ENCODE measurements at regions not wholly inside any gene's neighbourhood (a gene's known extent, or its start where the extent isn't known, plus 50 kb on each side); places are given as distances from the start of the nearest gene placed in this dataset.

- Histone ChIP-seq H3K27ac (ENCODE audit: low read depth, low read length) (no peak overlapping the region), H4K20me1 (ENCODE audit: low read depth, low read length) (no peaks in the 10 kb centered on the region), H3K36me3 (ENCODE audit: low read length) (no peaks in the 10 kb centered on the region), H2AFZ (ENCODE audit: low read depth, low read length, severe bottlenecking) (no peak overlapping the region), H3K4me2 (ENCODE audit: low read depth, low read length, poor library complexity, severe bottlenecking) (no peak overlapping the region), H3K27me3 (ENCODE audit: low read length) (no peaks in the 10 kb centered on the region), H3K79me2 (ENCODE audit: insufficient read depth, low read length) (no peaks in the 10 kb centered on the region), H3K9ac (ENCODE audit: low read length) (no peak overlapping the region), H3K4me3 (ENCODE audit: insufficient read depth, low read length, poor library complexity, severe bottlenecking) (no peak overlapping the region), H3K9me2 (replicated peaks; ENCODE audit: insufficient read depth, low read length) (no peaks in the 10 kb centered on the region), H3K9me3 (ENCODE audit: insufficient read depth, low read length) (no peaks in the 10 kb centered on the region), H3F3A (ENCODE audit: insufficient read depth) (no peaks in the 10 kb centered on the region)
- no peak for TF ChIP-seq EZH2phosphoT487 (conservative IDR thresholded peaks at IDR 0.05; ENCODE audit: low read length)
- no peak for TF ChIP-seq CTCF (IDR thresholded peaks at IDR 0.05; ENCODE audit: insufficient read depth, low read length, poor library complexity, severe bottlenecking)
Observed at GRCh38 chr3:94776401-94776915, 713.6 kb downstream of the NSUN3 start.

- H3F3A ChIP-seq (ENCODE audit: insufficient read depth) = no peaks in the 10 kb centered on the region
- H3K9me3 ChIP-seq (ENCODE audit: insufficient read depth, low read length) = no peaks in the 10 kb centered on the region
- H4K20me1 ChIP-seq (ENCODE audit: low read depth, low read length) = no peaks in the 10 kb centered on the region
- H3K4me3 ChIP-seq (ENCODE audit: insufficient read depth, low read length, poor library complexity, severe bottlenecking) = no peak overlapping the region
- no peak overlapping the region for H3K4me2 ChIP-seq (ENCODE audit: low read depth, low read length, poor library complexity, severe bottlenecking)
- H3K27me3 ChIP-seq (ENCODE audit: low read length) = no peaks in the 10 kb centered on the region
- H3K27ac ChIP-seq (ENCODE audit: low read depth, low read length) = no peak overlapping the region
- TF ChIP-seq EZH2phosphoT487 (conservative IDR thresholded peaks at IDR 0.05; ENCODE audit: low read length) = no peak
- TF ChIP-seq CTCF (IDR thresholded peaks at IDR 0.05; ENCODE audit: insufficient read depth, low read length, poor library complexity, severe bottlenecking) = no peak
- no peak overlapping the region for H2AFZ ChIP-seq (ENCODE audit: low read depth, low read length, severe bottlenecking)
- no peaks in the 10 kb centered on the region for H3K79me2 ChIP-seq (ENCODE audit: insufficient read depth, low read length)
- no peaks in the 10 kb centered on the region for H3K9me2 ChIP-seq (replicated peaks; ENCODE audit: insufficient read depth, low read length)
- H3K36me3 ChIP-seq (ENCODE audit: low read length) = no peaks in the 10 kb centered on the region
- no peak overlapping the region for H3K9ac ChIP-seq (ENCODE audit: low read length)
Observed at GRCh38 chr3:94778289-94778688, 715.4 kb downstream of the NSUN3 start.

- Histone ChIP-seq H3K27me3 (ENCODE audit: low read length) (no peaks in the 10 kb centered on the region), H3F3A (ENCODE audit: insufficient read depth) (no peaks in the 10 kb centered on the region), H3K9ac (ENCODE audit: low read length) (no peak overlapping the region), H3K36me3 (ENCODE audit: low read length) (no peaks in the 10 kb centered on the region), H3K79me2 (ENCODE audit: insufficient read depth, low read length) (no peaks in the 10 kb centered on the region), H3K9me2 (replicated peaks; ENCODE audit: insufficient read depth, low read length) (no peaks in the 10 kb centered on the region), H2AFZ (ENCODE audit: low read depth, low read length, severe bottlenecking) (no peak overlapping the region), H4K20me1 (ENCODE audit: low read depth, low read length) (no peaks in the 10 kb centered on the region), H3K9me3 (ENCODE audit: insufficient read depth, low read length) (no peaks in the 10 kb centered on the region), H3K4me3 (ENCODE audit: insufficient read depth, low read length, poor library complexity, severe bottlenecking) (no peak overlapping the region), H3K27ac (ENCODE audit: low read depth, low read length) (no peak overlapping the region), H3K4me2 (ENCODE audit: low read depth, low read length, poor library complexity, severe bottlenecking) (no peak overlapping the region)
- no peak for TF ChIP-seq CTCF (IDR thresholded peaks at IDR 0.05; ENCODE audit: insufficient read depth, low read length, poor library complexity, severe bottlenecking)
- no peak for TF ChIP-seq EZH2phosphoT487 (conservative IDR thresholded peaks at IDR 0.05; ENCODE audit: low read length)
Observed at GRCh38 chr3:94778814-94779494, 716.1 kb downstream of the NSUN3 start.
